ENCODE measurements at regions not wholly inside any gene's neighbourhood (a gene's known extent, or its start where the extent isn't known, plus 50 kb on each side); places are given as distances from the start of the nearest gene placed in this dataset.

- no peak for DNase-seq (ENCODE audit: low read depth)
- no peak overlapping the region for H3K4me3 ChIP-seq (ENCODE audit: low read depth, low read length)
- TF ChIP-seq CTCF (IDR thresholded peaks at IDR 0.05; ENCODE audit: insufficient read depth, low read length): no peak
Observed at GRCh38 chr10:29389493-29389892, 100.6 kb downstream of the LYZL1 start.

- no peak for TF ChIP-seq CTCF (IDR thresholded peaks at IDR 0.05; ENCODE audit: insufficient read depth, low read length)
- H3K4me3 ChIP-seq (ENCODE audit: low read depth, low read length): no peak overlapping the region
- peak; percentile 38 for DNase-seq (ENCODE audit: low read depth)
Observed at GRCh38 chr10:29389935-29390334, 101.1 kb downstream of the LYZL1 start.

- TF ChIP-seq CTCF (IDR thresholded peaks at IDR 0.05; ENCODE audit: insufficient read depth, low read length): peak; percentile 91
- peak; percentile 61 for DNase-seq (ENCODE audit: low read depth)
Observed at GRCh38 chr10:29392376-29393021, 103.6 kb downstream of the LYZL1 start.

GRCh38 chr10:29394321-29394932 lies 105.6 kb downstream of the LYZL1 start:
- H3K4me3 ChIP-seq (ENCODE audit: low read depth, low read length): no peak overlapping the region
- no peak for TF ChIP-seq CTCF (IDR thresholded peaks at IDR 0.05; ENCODE audit: insufficient read depth, low read length)
- DNase-seq (ENCODE audit: low read depth): no peak

More at GRCh38 chr10:29392376-29393021, 103.6 kb downstream of the LYZL1 start:
- no peak overlapping the region for H3K4me3 ChIP-seq (ENCODE audit: low read depth, low read length)

- no peak for DNase-seq (ENCODE audit: low read depth)
- TF ChIP-seq CTCF (IDR thresholded peaks at IDR 0.05; ENCODE audit: insufficient read depth, low read length): no peak
- no peak overlapping the region for H3K4me3 ChIP-seq (ENCODE audit: low read depth, low read length)
Observed at GRCh38 chr10:29395409-29395808, 106.5 kb downstream of the LYZL1 start.

- TF ChIP-seq CTCF (IDR thresholded peaks at IDR 0.05; ENCODE audit: insufficient read depth, low read length): no peak
- no peak overlapping the region for H3K4me3 ChIP-seq (ENCODE audit: low read depth, low read length)
- no peak for DNase-seq (ENCODE audit: low read depth)
Observed at GRCh38 chr10:29397221-29397620, 108.4 kb downstream of the LYZL1 start.

All from fibroblast of the aortic adventitia (primary cell).